ENCODE measurements at regions not wholly inside any gene's neighbourhood (a gene's known extent, or its start where the extent isn't known, plus 50 kb on each side); places are given as distances from the start of the nearest gene placed in this dataset.

DNA sequence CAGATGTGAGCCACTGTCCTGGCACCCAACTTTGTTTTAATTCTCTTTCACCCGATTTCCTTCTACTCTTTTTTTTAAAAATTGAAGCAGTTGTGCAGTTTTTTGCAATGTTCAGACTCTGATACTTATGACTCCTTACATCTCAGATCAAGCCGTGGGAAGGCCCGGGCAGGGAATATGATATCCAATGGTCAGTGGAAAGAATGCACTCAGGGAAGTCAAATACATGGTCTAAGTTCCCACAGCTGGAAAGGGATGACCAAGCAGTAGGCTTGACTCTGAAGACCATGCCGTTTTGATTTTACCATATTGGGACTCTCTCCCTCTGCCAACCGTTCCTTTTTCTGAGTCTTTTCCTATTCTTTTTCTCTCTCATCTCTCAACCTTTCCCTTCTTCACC, 157.2 kb downstream of the RPLP1 start:
- dilution Hi-C loops (cut with HindIII; ENCODE audit: low sequenced_read_pairs, unreplicated experiment) = no loop called here
- CTCF ChIA-PET = no interaction called here
- BruUV-seq (replicated peaks) = no TSS peak

More for the DNA sequence above, 157.2 kb downstream of the RPLP1 start:
- no peak overlapping the region for H3K23ac ChIP-seq (ENCODE audit: low read depth, low read length)
- H2BK15ac ChIP-seq (ENCODE audit: low read depth, low read length) = no peak overlapping the region
- H3K9ac ChIP-seq (ENCODE audit: low read depth, low read length) = no peak overlapping the region
- H3K56ac ChIP-seq (ENCODE audit: extremely low read depth, insufficient read depth, low read length) = no peak overlapping the region
- H4K20me1 ChIP-seq (ENCODE audit: insufficient read depth, low read length) = no peaks in the 10 kb centered on the region
- no peak overlapping the region for H3K18ac ChIP-seq (ENCODE audit: low read depth, low read length)
- 83% methylated on average over 2 of the region's 5 CpGs; no CpG with 5 or more reads in 1 of the 2 experiments for WGBS, 2 experiments (ENCODE audit: extremely low coverage in 2 of 2, insufficient read length in 1 of 2)
- TF ChIP-seq, protein P1, sequence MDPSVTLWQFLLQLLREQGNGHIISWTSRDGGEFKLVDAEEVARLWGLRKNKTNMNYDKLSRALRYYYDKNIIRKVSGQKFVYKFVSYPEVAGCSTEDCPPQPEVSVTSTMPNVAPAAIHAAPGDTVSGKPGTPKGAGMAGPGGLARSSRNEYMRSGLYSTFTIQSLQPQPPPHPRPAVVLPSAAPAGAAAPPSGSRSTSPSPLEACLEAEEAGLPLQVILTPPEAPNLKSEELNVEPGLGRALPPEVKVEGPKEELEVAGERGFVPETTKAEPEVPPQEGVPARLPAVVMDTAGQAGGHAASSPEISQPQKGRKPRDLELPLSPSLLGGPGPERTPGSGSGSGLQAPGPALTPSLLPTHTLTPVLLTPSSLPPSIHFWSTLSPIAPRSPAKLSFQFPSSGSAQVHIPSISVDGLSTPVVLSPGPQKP (IDR thresholded peaks at IDR 0.05; ENCODE audit: borderline replicate concordance, low read depth, low read length) = no peak
- TF ChIP-seq NFE2L2 (IDR thresholded peaks at IDR 0.05; ENCODE audit: low read depth, low read length) = no peak
- TF ChIP-seq MAFK (IDR thresholded peaks at IDR 0.05; ENCODE audit: low read depth, low read length) = no peak
- TF ChIP-seq SMC3 (IDR thresholded peaks at IDR 0.05; ENCODE audit: low read depth, low read length) = no peak
- TF ChIP-seq RAD21 (IDR thresholded peaks at IDR 0.05; ENCODE audit: low read length) = no peak
- TF ChIP-seq FOS (IDR thresholded peaks at IDR 0.05; ENCODE audit: low read depth, low read length) = no peak
- no peak for TF ChIP-seq MXI1 (IDR thresholded peaks at IDR 0.05; ENCODE audit: borderline replicate concordance, low read depth, low read length)
- TF ChIP-seq, protein P2, sequence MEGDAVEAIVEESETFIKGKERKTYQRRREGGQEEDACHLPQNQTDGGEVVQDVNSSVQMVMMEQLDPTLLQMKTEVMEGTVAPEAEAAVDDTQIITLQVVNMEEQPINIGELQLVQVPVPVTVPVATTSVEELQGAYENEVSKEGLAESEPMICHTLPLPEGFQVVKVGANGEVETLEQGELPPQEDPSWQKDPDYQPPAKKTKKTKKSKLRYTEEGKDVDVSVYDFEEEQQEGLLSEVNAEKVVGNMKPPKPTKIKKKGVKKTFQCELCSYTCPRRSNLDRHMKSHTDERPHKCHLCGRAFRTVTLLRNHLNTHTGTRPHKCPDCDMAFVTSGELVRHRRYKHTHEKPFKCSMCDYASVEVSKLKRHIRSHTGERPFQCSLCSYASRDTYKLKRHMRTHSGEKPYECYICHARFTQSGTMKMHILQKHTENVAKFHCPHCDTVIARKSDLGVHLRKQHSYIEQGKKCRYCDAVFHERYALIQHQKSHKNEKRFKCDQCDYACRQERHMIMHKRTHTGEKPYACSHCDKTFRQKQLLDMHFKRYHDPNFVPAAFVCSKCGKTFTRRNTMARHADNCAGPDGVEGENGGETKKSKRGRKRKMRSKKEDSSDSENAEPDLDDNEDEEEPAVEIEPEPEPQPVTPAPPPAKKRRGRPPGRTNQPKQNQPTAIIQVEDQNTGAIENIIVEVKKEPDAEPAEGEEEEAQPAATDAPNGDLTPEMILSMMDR (conservative IDR thresholded peaks at IDR 0.05; ENCODE audit: low read depth, low read length) = no peak
- TF ChIP-seq RCOR1 (IDR thresholded peaks at IDR 0.05; ENCODE audit: insufficient replicate concordance, low read length) = no peak
- TF ChIP-seq USF2 (IDR thresholded peaks at IDR 0.05; ENCODE audit: low read depth, low read length) = no peak
- TF ChIP-seq RFX5 (IDR thresholded peaks at IDR 0.05; ENCODE audit: low read depth, low read length) = no peak
- TF ChIP-seq CEBPB (IDR thresholded peaks at IDR 0.05; ENCODE audit: low read depth, low read length) = no peak
- TF ChIP-seq CHD1 (IDR thresholded peaks at IDR 0.05; ENCODE audit: low read depth, low read length) = no peak
- TF ChIP-seq POLR2A (IDR thresholded peaks at IDR 0.05; ENCODE audit: low read depth, low read length) = no peak
- TF ChIP-seq MAZ (IDR thresholded peaks at IDR 0.05; ENCODE audit: borderline replicate concordance, low read depth, low read length) = no peak
- no peak for TF ChIP-seq BHLHE40 (IDR thresholded peaks at IDR 0.05; ENCODE audit: low read depth, low read length)
- no peak overlapping the region for H2AK9ac ChIP-seq (replicated peaks; ENCODE audit: low read depth, low read length, poor library complexity)
- H4K8ac ChIP-seq (ENCODE audit: low read depth in 2 of 2, low read length in 2 of 2) = no peak overlapping the region
- no peak overlapping the region for H2BK5ac ChIP-seq (ENCODE audit: low read depth, low read length, poor library complexity, severe bottlenecking)
- H3K14ac ChIP-seq (replicated peaks; ENCODE audit: low read depth, low read length) = no peak overlapping the region
- H3K9me1 ChIP-seq (ENCODE audit: insufficient read depth, low read length) = no peaks in the 10 kb centered on the region
- ATAC-seq (ENCODE audit: low read depth) = no peak
- in situ Hi-C loops (cut with MboI; ENCODE audit: low sequenced_read_pairs) (no loop called here), intact Hi-C loops (cut with micrococcal nuclease) (no loop called here)
- no peak overlapping the region for H3K4me2 ChIP-seq (ENCODE audit: low read depth, low read length)
- no peak overlapping the region for H2BK120ac ChIP-seq (ENCODE audit: low read depth, low read length)
- no peak overlapping the region for H4K5ac ChIP-seq (ENCODE audit: low read depth, low read length)
- H3K4me3 ChIP-seq (ENCODE audit: insufficient read depth, low read depth, low read length) = no peak overlapping the region
- no peak overlapping the region for H4K91ac ChIP-seq (ENCODE audit: insufficient read depth, low read depth, low read length)
- DNase-seq = no peak
- H3K79me1 ChIP-seq (ENCODE audit: low read depth in 1 of 2, low read length in 2 of 2) = no peaks in the 10 kb centered on the region
- no peak overlapping the region for H2AK5ac ChIP-seq (ENCODE audit: low read depth, low read length)
- no peaks in the 10 kb centered on the region for H3K4me1 ChIP-seq (ENCODE audit: control insufficient read depth, insufficient read depth, low read length)
- no peak overlapping the region for H3K27ac ChIP-seq (ENCODE audit: insufficient read depth, low read length)
- POLR2A ChIA-PET (ENCODE audit: unreplicated experiment) = no interaction called here
- H3K9me3 ChIP-seq (ENCODE audit: control insufficient read depth, insufficient read depth, low read length) = no peaks in the 10 kb centered on the region
- peaks cover 20% of the 10 kb centered on the region for H3K27me3 ChIP-seq (ENCODE audit: control insufficient read depth, insufficient read depth, low read length)
- no peaks in the 10 kb centered on the region for H3K36me3 ChIP-seq (ENCODE audit: control insufficient read depth, insufficient read depth, low read length)
- no peak overlapping the region for H3K4ac ChIP-seq (ENCODE audit: low read depth, low read length)
- H2AFZ ChIP-seq (replicated peaks; ENCODE audit: low read length, poor library complexity) = no peak overlapping the region
- H2BK20ac ChIP-seq (ENCODE audit: low read depth, low read length) = no peak overlapping the region
